Activated CD8-positive, alpha-beta memory T cell treated with anti-CD3 and anti-CD28 coated beads, Interleukin-2, amount 50 U/mL, for 48 hours (primary cell): ENCODE measurements at regions not wholly inside any gene's neighbourhood (a gene's known extent, or its start where the extent isn't known, plus 50 kb on each side); places are given as distances from the start of the nearest gene placed in this dataset.

Source experiments
- DNase-seq: peaks from one replicate; pipeline ENCODE4 v3.0.0-alpha.2; 2020

DNA sequence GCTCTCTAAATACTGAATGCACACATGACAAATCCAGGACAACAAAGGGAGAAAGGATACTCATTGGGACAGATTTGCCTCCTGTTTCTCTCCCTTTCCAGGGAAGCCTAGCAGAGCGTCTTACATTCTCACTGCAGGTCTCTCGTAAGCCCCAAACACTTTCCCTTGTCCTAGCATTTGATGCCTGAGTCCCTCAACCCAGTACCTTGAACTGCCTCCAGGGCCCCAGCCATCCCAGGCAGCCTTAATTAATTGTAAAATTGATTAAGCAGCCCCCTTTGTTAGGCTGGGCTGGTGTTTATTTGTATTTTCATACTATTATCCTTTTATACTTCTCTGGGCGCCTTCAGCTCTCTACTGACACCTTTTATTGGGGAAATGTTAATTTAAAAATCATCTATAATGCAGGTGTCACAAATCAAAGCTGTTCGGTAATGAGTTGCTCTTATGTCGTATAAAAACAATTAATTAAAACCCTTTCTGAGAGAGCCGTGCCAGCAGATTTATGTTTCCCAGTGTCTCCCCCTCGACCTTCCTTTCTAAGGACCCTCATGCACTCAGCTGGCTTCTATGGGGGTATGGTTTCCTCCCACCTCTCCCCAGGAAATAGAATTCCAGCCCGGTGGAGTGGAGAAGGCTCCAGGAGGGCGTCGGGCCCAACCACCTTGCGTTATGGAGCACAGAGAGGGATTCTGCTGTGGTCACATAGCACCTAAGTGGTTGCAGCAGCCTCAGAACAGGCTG is 243.8 kb downstream of the RPS24 start:
- no peak for DNase-seq

GRCh38 chr10:78278058-78278404 is 244.4 kb downstream of the RPS24 start:
- DNase-seq = no peak

GRCh38 chr10:78279756-78280155 is 246.1 kb downstream of the RPS24 start:
- DNase-seq = no peak

DNA sequence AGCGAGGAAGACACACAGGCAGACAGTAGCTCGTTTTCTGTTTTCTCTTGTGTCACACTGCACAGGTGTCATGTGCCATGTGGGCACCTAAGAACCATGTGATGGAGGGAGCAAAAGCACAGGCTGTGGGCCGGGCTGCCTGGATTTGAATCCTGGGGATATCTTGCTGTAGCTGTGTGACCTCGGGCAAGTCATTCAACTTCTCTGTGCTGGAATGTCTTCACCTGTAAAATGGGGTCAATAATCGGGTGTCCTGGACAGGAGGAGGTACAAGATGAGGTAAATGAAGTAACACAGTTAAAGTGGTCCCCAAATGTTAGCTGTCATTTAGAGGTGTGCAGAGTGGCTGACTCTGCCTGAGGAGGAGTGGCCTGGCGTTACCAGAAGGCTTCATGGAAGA is 246.9 kb downstream of the RPS24 start:
- no peak for DNase-seq

- DNase-seq = no peak
Observed at GRCh38 chr10:78281627-78282026, 248.0 kb downstream of the RPS24 start.

- no peak for DNase-seq
Observed at GRCh38 chr10:78283069-78283682, 249.5 kb downstream of the RPS24 start.

- no peak for DNase-seq
Observed at GRCh38 chr10:78284381-78284780, 250.7 kb downstream of the RPS24 start.

DNA sequence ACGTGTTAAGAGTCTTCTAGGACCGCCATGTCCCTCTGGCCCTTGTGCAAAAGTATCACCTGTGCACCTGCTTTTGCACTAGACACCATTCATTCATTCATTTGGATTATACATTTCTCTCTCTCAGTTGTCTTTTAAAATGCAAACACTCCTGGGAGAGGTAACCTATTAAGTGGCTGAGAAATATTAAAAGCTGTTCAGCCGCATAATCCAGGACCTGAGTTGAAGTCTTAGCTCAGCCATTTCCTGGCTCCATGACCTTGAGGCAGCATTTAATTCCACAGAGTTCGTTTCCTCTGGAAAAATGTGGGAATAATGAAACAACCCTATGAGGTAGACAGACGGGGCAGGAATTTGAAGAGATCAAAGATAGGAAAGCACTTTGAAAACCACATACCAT is 251.6 kb downstream of the RPS24 start:
- DNase-seq = no peak

DNA sequence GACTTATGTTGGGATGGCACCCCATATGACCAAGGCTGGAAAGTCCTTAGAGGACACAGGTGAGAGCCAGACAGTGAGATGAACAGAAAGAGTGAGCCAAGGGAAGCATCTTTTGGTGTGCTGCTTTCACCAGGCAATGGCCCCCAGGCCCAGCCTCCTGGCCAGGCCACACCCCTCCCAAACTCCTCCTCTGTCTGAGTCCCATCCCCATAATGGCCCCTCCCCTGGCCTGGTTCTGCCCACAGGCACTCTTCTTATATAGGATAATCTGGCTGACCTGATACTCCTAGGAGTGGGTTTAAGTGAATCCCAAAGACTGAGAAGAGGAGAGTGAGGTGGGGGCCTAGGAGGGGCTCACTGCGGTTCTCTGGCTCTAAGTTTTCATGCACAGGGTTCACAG is 252.5 kb downstream of the RPS24 start:
- DNase-seq = no peak

DNA sequence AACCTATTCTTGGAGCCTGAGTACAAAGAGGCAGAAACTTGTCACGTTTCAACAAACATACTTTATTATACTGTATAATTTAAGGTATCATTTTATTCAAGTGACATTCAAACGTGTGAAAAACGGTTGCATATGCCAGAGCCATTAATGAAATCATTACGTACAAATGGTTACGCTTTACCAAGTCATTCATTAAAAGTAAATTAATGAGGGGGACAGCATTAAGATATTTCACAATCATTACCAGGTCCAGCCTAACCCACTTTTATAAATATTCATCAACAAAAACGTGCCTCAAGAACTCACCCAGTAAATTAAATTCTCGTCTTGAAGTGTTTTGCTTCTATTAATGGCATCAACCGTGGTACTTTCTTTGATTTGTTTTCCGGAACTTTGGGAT is 253.0 kb downstream of the RPS24 start:
- no peak for DNase-seq

GRCh38 chr10:78287618-78288017 is 254.0 kb downstream of the RPS24 start:
- no peak for DNase-seq

DNA sequence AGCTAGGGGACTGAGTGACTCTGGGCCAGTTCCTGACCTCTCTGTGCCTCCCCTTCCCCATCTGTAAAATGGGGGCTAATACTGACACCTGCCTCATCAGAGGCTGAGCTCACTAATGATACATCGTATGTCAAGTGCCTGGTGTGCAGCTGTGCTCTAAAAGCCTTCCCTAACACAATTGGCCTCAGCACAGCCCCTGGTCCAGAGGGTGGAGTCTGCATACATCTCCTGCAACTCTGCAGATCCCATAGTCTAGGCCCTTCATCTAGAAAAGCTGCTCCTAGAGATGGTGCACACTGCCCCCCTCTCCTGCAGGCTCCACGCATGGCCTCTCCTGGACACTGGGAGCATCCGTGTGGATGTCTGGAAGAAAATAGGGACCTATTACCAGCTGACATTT is 255.0 kb downstream of the RPS24 start:
- no peak for DNase-seq

GRCh38 chr10:78290131-78290750 is 256.6 kb downstream of the RPS24 start:
- no peak for DNase-seq

DNA sequence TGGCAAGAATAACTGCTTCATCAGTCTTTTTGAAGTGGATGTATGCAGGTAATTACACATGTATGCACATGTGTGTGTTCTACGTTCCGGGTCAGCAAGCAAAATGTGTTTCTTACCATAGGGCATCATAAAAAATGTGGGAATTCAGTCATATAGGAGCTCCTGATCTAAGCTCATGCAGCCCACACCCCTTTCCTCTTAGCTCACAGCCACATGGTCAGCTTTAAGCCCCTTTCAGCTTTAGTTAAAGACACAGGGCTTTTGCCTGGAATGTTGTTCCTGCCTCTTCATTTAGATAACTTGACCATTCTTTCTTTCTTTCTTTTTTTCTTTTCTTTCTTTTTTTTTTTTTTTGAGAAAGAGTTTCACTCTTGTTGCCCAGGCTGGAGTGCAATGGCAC is 258.1 kb downstream of the RPS24 start:
- no peak for DNase-seq

GRCh38 chr10:78292250-78292981 is 258.8 kb downstream of the RPS24 start:
- DNase-seq = no peak

DNA sequence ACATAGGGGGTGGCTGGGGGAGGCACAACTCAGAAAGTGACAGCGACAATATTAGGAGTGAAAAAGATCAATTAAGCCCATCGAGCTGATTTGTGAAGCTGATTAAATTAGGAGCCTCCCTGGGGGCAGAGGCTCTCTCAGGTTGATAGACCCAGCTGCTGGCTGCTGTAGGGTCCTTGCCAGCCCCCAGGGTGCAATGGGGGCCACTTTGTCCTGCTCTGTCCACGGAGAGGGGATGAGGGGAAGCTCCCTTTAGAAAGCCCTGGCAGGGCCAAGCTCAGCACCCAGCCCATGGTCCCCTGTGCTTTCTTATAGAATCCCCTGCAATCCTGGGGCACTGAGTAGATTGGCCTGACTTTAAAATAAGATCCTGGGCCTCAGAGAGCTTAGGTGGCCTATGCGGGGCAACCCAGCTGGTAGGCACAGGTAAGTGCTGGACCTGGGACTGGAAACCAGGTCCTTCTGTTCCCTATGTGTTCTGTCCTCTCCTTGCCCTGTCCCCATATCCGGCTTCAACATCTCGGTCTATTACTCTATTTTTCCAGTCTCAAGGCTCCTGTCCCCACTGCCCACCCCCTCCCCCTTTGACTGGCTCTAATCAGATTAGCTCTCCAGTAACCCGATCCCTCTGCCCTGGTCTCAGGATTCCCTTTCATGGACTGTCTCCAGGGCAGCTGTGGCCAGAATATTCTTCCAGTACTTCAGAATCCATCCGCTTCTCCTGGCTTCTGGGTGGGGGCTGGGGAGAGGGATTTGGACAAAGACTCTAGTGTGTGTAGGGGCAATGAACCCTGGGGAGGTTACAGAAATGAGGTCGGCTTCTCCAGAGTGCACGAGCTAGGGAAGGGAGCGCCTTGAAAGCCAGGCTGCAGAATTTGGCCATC is 259.6 kb downstream of the RPS24 start:
- DNase-seq = no peak

DNA sequence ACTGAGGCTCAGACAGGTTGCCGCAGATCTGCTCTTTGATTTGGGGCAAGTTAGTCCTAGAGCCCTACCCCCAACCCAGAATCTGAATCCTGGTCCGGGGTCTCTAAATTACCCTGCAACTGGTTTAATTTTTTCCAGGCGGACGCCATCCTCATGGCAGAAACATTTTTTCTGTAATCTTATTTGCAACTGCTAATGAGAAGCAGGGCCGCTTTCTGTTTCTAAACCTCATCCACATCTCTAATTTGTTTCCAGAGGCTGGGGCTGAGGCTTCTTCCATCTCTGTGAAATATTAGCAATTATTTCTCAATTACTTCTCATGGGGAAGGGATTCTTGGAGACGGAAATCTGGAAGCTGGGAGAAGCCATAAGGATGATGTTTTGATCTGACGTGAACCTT is 261.6 kb downstream of the RPS24 start:
- DNase-seq = no peak

GRCh38 chr10:78296785-78297184 is 263.1 kb downstream of the RPS24 start:
- no peak for DNase-seq

DNA sequence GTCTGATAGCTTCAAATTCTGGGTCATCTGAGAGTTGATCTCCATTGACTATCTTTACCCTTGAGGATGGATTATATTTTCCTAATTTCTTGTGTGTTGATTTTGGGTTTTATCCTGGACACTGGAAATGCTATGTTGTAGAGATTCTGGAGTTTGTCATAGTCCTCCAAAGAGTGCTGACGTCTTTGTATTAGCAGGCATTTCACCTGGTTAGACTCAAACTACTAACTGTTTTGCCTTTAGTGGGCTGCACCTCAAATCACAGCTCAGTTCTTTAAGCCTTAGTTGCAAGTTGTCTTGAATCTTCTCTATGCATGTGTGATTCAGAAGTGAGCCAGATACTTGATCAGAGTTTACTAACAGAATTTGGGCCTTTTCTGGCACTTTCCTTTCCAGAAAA is 264.3 kb downstream of the RPS24 start:
- no peak for DNase-seq

GRCh38 chr10:78298835-78299234 is 265.2 kb downstream of the RPS24 start:
- DNase-seq = no peak

- DNase-seq = peak; percentile 48
Observed at GRCh38 chr10:78299851-78300468, 266.3 kb downstream of the RPS24 start.

DNA sequence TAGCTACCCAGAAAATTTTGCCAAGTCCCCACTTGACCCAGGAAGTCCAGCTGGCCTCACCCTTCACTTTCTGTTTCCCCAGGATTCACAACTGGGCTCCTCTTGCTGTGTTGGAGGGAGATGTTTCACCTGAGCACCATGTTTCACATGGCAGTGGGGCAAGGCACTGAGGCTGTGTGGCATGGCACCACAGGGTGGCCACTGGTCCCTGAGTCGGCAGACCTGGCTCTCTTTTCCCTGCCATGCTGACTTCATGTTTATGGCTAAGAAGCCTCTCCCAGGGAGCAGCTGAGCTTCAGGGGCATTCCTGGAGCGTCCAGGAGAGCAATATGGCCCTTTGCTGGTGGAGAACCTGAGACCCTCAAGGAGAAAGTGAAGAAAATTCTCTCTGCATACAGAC is 266.9 kb downstream of the RPS24 start:
- DNase-seq = peak; percentile 40
